Lower lobe of right lung (tissue), 2 donors: ENCODE measurements at regions not wholly inside any gene's neighbourhood (a gene's known extent, or its start where the extent isn't known, plus 50 kb on each side); places are given as distances from the start of the nearest gene placed in this dataset.
"Not testable (repeated sequence)": the region's sequence is repeated elsewhere in the genome, so short reads cannot be mapped to it uniquely, and the experiment has no call there.

ENCODE experiments used
- ATAC-seq, 2 donors: fragments of 200-7000 bp; cut with Tn5 transposase; one replicate each; pipeline ENCODE4 v1.9.1; 2020 to 2022; ENCODE audit warnings: mild to moderate bottlenecking in 2 of 2, moderate library complexity in 2 of 2
- DNase-seq: peaks from one replicate; pipeline ENCODE4 v3.0.0-alpha.2; 2020
- H3K27ac ChIP-seq: fragments of 200-600 bp; one replicate; pipeline ENCODE4 v1.8.0; 2022
- H3K27me3 ChIP-seq: fragments of 200-600 bp; one replicate; pipeline ENCODE4 v1.8.0; 2022; ENCODE audit warnings: low read depth
- H3K36me3 ChIP-seq: fragments of 200-600 bp; one replicate; pipeline ENCODE4 v1.8.0; 2022; ENCODE audit warnings: mild to moderate bottlenecking
- H3K4me1 ChIP-seq: fragments of 200-600 bp; one replicate; pipeline ENCODE4 v1.8.0; 2022
- H3K4me3 ChIP-seq: fragments of 200-600 bp; one replicate; pipeline ENCODE4 v1.8.0; 2022; ENCODE audit warnings: mild to moderate bottlenecking
- H3K9me3 ChIP-seq: fragments of 200-600 bp; one replicate; pipeline ENCODE4 v1.8.0; 2022
- CTCF ChIP-seq: fragments of 200-600 bp; IDR thresholded peaks from one replicate; pipeline ENCODE4 v1.8.0; 2022; ENCODE audit warnings: antibody characterized with exemption, mild to moderate bottlenecking
- intact Hi-C: fragments of 100-400 bp; cut with DNase I; formaldehyde crosslinking; loops from one replicate; pipeline ENCODE4 v1.11.0; 2022
- donor health status: DM: no; HTN: yes; CAD: no; lungs with severe emphysema.

- Histone ChIP-seq H3K9me3 (no peaks in the 10 kb centered on the region), H3K36me3 (no peaks in the 10 kb centered on the region), H3K4me3 (no peak overlapping the region), H3K27me3 (no peaks in the 10 kb centered on the region), H3K27ac (no peak overlapping the region), H3K4me1 (no peaks in the 10 kb centered on the region)
- no peak for TF ChIP-seq CTCF
- DNase-seq (no peak), ATAC-seq (no peak)
- intact Hi-C loops, result no loop called here
Measured at GRCh38 chr2:182655750-182656149, 60.3 kb upstream of the DNAJC10 start.

- no peaks in the 10 kb centered on the region for H3K36me3 ChIP-seq
- no peak for DNase-seq
- H3K27ac ChIP-seq, result no peak overlapping the region
- H3K4me3 ChIP-seq, result no peak overlapping the region
- no peak for ATAC-seq
- no peak for TF ChIP-seq CTCF
- intact Hi-C loops, result no loop called here
- H3K27me3 ChIP-seq, result no peaks in the 10 kb centered on the region
- no peaks in the 10 kb centered on the region for H3K9me3 ChIP-seq
- H3K4me1 ChIP-seq, result no peaks in the 10 kb centered on the region
Measured at GRCh38 chr2:182664212-182664611, 51.8 kb upstream of the DNAJC10 start.

- H3K4me3 ChIP-seq, H3K36me3 ChIP-seq, DNase-seq, H3K4me1 ChIP-seq, H3K9me3 ChIP-seq, ATAC-seq, H3K27me3 ChIP-seq, intact Hi-C loops, H3K27ac ChIP-seq: not testable (repeated sequence)
Measured at GRCh38 chr2:182665500-182665899, 50.6 kb upstream of the DNAJC10 start.
